ENCODE measurements at regions not wholly inside any gene's neighbourhood (a gene's known extent, or its start where the extent isn't known, plus 50 kb on each side); places are given as distances from the start of the nearest gene placed in this dataset.

- Histone ChIP-seq H4K20me1 (ENCODE audit: low read depth, low read length) (no peaks in the 10 kb centered on the region), H3K36me3 (ENCODE audit: low read length) (no peaks in the 10 kb centered on the region), H3K27ac (ENCODE audit: low read depth, low read length) (no peak overlapping the region), H3K9me3 (ENCODE audit: insufficient read depth, low read length) (no peaks in the 10 kb centered on the region), H3K4me3 (ENCODE audit: insufficient read depth, low read length, poor library complexity, severe bottlenecking) (no peak overlapping the region), H3K4me2 (ENCODE audit: low read depth, low read length, poor library complexity, severe bottlenecking) (no peak overlapping the region), H3F3A (ENCODE audit: insufficient read depth) (no peaks in the 10 kb centered on the region), H3K9ac (ENCODE audit: low read length) (no peak overlapping the region), H3K9me2 (replicated peaks; ENCODE audit: insufficient read depth, low read length) (no peaks in the 10 kb centered on the region), H3K79me2 (ENCODE audit: insufficient read depth, low read length) (no peaks in the 10 kb centered on the region), H2AFZ (ENCODE audit: low read depth, low read length, severe bottlenecking) (no peak overlapping the region), H3K27me3 (ENCODE audit: low read length) (no peaks in the 10 kb centered on the region)
- TF ChIP-seq EZH2phosphoT487 (conservative IDR thresholded peaks at IDR 0.05; ENCODE audit: low read length) = no peak
- TF ChIP-seq CTCF (IDR thresholded peaks at IDR 0.05; ENCODE audit: insufficient read depth, low read length, poor library complexity, severe bottlenecking) = no peak
Measured at GRCh38 chr1:172928412-172928811, 122.3 kb downstream of the TNFSF18 start.

- no peaks in the 10 kb centered on the region for H3K27me3 ChIP-seq (ENCODE audit: low read length)
- no peak overlapping the region for H2AFZ ChIP-seq (ENCODE audit: low read depth, low read length, severe bottlenecking)
- H3K4me2 ChIP-seq (ENCODE audit: low read depth, low read length, poor library complexity, severe bottlenecking) = no peak overlapping the region
- H3K27ac ChIP-seq (ENCODE audit: low read depth, low read length) = no peak overlapping the region
- no peaks in the 10 kb centered on the region for H3K36me3 ChIP-seq (ENCODE audit: low read length)
- no peaks in the 10 kb centered on the region for H3K9me2 ChIP-seq (replicated peaks; ENCODE audit: insufficient read depth, low read length)
- no peaks in the 10 kb centered on the region for H3F3A ChIP-seq (ENCODE audit: insufficient read depth)
- H3K4me3 ChIP-seq (ENCODE audit: insufficient read depth, low read length, poor library complexity, severe bottlenecking) = no peak overlapping the region
- TF ChIP-seq CTCF (IDR thresholded peaks at IDR 0.05; ENCODE audit: insufficient read depth, low read length, poor library complexity, severe bottlenecking) = no peak
- TF ChIP-seq EZH2phosphoT487 (conservative IDR thresholded peaks at IDR 0.05; ENCODE audit: low read length) = no peak
- no peaks in the 10 kb centered on the region for H3K9me3 ChIP-seq (ENCODE audit: insufficient read depth, low read length)
- H3K79me2 ChIP-seq (ENCODE audit: insufficient read depth, low read length) = no peaks in the 10 kb centered on the region
- no peaks in the 10 kb centered on the region for H4K20me1 ChIP-seq (ENCODE audit: low read depth, low read length)
- no peak overlapping the region for H3K9ac ChIP-seq (ENCODE audit: low read length)
Measured at GRCh38 chr1:172929006-172929405, 121.7 kb downstream of the TNFSF18 start.

GRCh38 chr1:172930142-172930541, 120.6 kb downstream of the TNFSF18 start:
- H3K4me2 ChIP-seq (ENCODE audit: low read depth, low read length, poor library complexity, severe bottlenecking) = no peak overlapping the region
- H3K9me3 ChIP-seq (ENCODE audit: insufficient read depth, low read length) = no peaks in the 10 kb centered on the region
- no peak overlapping the region for H3K4me3 ChIP-seq (ENCODE audit: insufficient read depth, low read length, poor library complexity, severe bottlenecking)
- H2AFZ ChIP-seq (ENCODE audit: low read depth, low read length, severe bottlenecking) = no peak overlapping the region
- no peak overlapping the region for H3K27ac ChIP-seq (ENCODE audit: low read depth, low read length)
- H3F3A ChIP-seq (ENCODE audit: insufficient read depth) = no peaks in the 10 kb centered on the region
- H3K27me3 ChIP-seq (ENCODE audit: low read length) = no peaks in the 10 kb centered on the region
- no peak for TF ChIP-seq EZH2phosphoT487 (conservative IDR thresholded peaks at IDR 0.05; ENCODE audit: low read length)
- no peak for TF ChIP-seq CTCF (IDR thresholded peaks at IDR 0.05; ENCODE audit: insufficient read depth, low read length, poor library complexity, severe bottlenecking)
- no peaks in the 10 kb centered on the region for H4K20me1 ChIP-seq (ENCODE audit: low read depth, low read length)
- no peaks in the 10 kb centered on the region for H3K79me2 ChIP-seq (ENCODE audit: insufficient read depth, low read length)
- H3K9ac ChIP-seq (ENCODE audit: low read length) = no peak overlapping the region
- no peaks in the 10 kb centered on the region for H3K9me2 ChIP-seq (replicated peaks; ENCODE audit: insufficient read depth, low read length)
- H3K36me3 ChIP-seq (ENCODE audit: low read length) = no peaks in the 10 kb centered on the region

Measured in SU-DHL-6 (cell line).